HEK293T (cell line): ENCODE measurements at regions not wholly inside any gene's neighbourhood (a gene's known extent, or its start where the extent isn't known, plus 50 kb on each side); places are given as distances from the start of the nearest gene placed in this dataset.

Experiments
- BHLHE40 ChIP-seq: fragments of 450-650 bp; IDR thresholded peaks from 2 replicates; pipeline ENCODE4 v1.6.1; 2016; ENCODE audit warnings: mild to moderate bottlenecking, moderate library complexity, borderline replicate concordance
- ELF4 ChIP-seq: fragments of 450-650 bp; IDR thresholded peaks from 2 replicates; pipeline ENCODE4 v1.6.1; 2017; ENCODE audit warnings: antibody characterized with exemption
- FOXK2 ChIP-seq: fragments of 450-650 bp; IDR thresholded peaks from 2 replicates; pipeline ENCODE4 v1.6.1; 2016; ENCODE audit warnings: mild to moderate bottlenecking
- FOXM1 ChIP-seq: fragments of 450-650 bp; IDR thresholded peaks from 2 replicates; pipeline ENCODE4 v1.6.1; 2017; ENCODE audit warnings: mild to moderate bottlenecking, borderline replicate concordance
- LEF1 ChIP-seq: fragments of 450-650 bp; IDR thresholded peaks from 2 replicates; pipeline ENCODE4 v1.6.1; 2017; ENCODE audit warnings: mild to moderate bottlenecking, borderline replicate concordance
- NFRKB ChIP-seq: fragments of 450-650 bp; IDR thresholded peaks from 2 replicates; pipeline ENCODE4 v1.6.1; 2016; ENCODE audit warnings: mild to moderate bottlenecking, moderate library complexity
- PKNOX1 ChIP-seq: fragments of 450-650 bp; IDR thresholded peaks from 2 replicates; pipeline ENCODE4 v1.6.1; 2016
- SP1 ChIP-seq: fragments of 450-650 bp; IDR thresholded peaks from 2 replicates; pipeline ENCODE4 v1.6.1; 2017
- SUZ12 ChIP-seq: fragments of 450-650 bp; IDR thresholded peaks from 2 replicates; pipeline ENCODE4 v1.6.1; 2016; ENCODE audit warnings: mild to moderate bottlenecking
- TARDBP ChIP-seq: fragments of 450-650 bp; IDR thresholded peaks from 2 replicates; pipeline ENCODE4 v1.6.1; 2016

GRCh38 chr9:86714999-86715398 is 232.3 kb downstream of the GAS1 start:
- TF ChIP-seq BHLHE40: no peak
- TF ChIP-seq TARDBP: no peak
- no peak for TF ChIP-seq NFRKB
- TF ChIP-seq ELF4: no peak
- TF ChIP-seq FOXK2: no peak
- no peak for TF ChIP-seq LEF1
- TF ChIP-seq PKNOX1: no peak
- no peak for TF ChIP-seq SP1
- TF ChIP-seq SUZ12: no peak
- TF ChIP-seq FOXM1: no peak
